Fibroblast of lung (primary cell): ENCODE measurements at regions not wholly inside any gene's neighbourhood (a gene's known extent, or its start where the extent isn't known, plus 50 kb on each side); places are given as distances from the start of the nearest gene placed in this dataset.
A peak's percentile ranks its signal among the peaks of the same experiment; 100 is the strongest.

Source experiments
- DNase-seq, 2 donors: peaks; one replicate each; pipeline versions ENCODE4 v3.0.0 to v3.0.0-alpha.2; 2010; ENCODE audit warnings: low read depth in 2 of 2
- H2AFZ ChIP-seq: 2 replicates; pipeline ENCODE4 v1.5.1; 2012; ENCODE audit warnings: low read length, control low read depth, inconsistent platforms
- H3K27ac ChIP-seq: 2 replicates; pipeline ENCODE4 v1.5.1; 2011; ENCODE audit warnings: low read length, control low read depth; ENCODE audit not compliant: insufficient read depth
- H3K27me3 ChIP-seq: 2 replicates; pipeline ENCODE4 v1.5.1; 2011; ENCODE audit warnings: mild to moderate bottlenecking, low read length; ENCODE audit not compliant: control insufficient read depth, insufficient read depth
- H3K36me3 ChIP-seq: 2 replicates; pipeline ENCODE4 v1.5.1; 2011; ENCODE audit warnings: low read length; ENCODE audit not compliant: control insufficient read depth, insufficient read depth
- H3K4me1 ChIP-seq: 2 replicates; pipeline ENCODE4 v1.5.1; 2011; ENCODE audit warnings: low read length; ENCODE audit not compliant: control insufficient read depth, insufficient read depth; ENCODE audit errors: extremely low read depth
- H3K4me2 ChIP-seq: 2 replicates; pipeline ENCODE4 v1.5.1; 2011; ENCODE audit warnings: low read length, control low read depth; ENCODE audit not compliant: insufficient read depth; ENCODE audit errors: extremely low read depth
- H3K4me3 ChIP-seq, 4 experiments: fragments of 200-600 bp in 1 of 4; sonication (generic) in 1 of 4; replicated peaks in 1 of 4; 2 replicates each; pipeline ENCODE4 v1.5.1; 2011 to 2016; ENCODE audit warnings: low read length in 4 of 4, low read depth in 3 of 4, mild to moderate bottlenecking in 3 of 4, control low read depth in 2 of 4, inconsistent platforms in 1 of 4, mixed read lengths in 1 of 4; ENCODE audit not compliant: insufficient read depth in 1 of 4; ENCODE audit errors: control extremely low read depth in 1 of 4
- H3K79me2 ChIP-seq: 2 replicates; pipeline ENCODE4 v1.5.1; 2012; ENCODE audit warnings: mild to moderate bottlenecking, low read length, inconsistent platforms; ENCODE audit not compliant: control insufficient read depth, insufficient read depth
- H3K9ac ChIP-seq: 2 replicates; pipeline ENCODE4 v1.5.1; 2011; ENCODE audit warnings: mild to moderate bottlenecking, low read length, control low read depth; ENCODE audit not compliant: insufficient read depth
- H3K9me3 ChIP-seq: 2 replicates; pipeline ENCODE4 v1.5.1; 2012; ENCODE audit warnings: low read depth, low read length; ENCODE audit not compliant: control insufficient read depth, insufficient read depth
- H4K20me1 ChIP-seq: 2 replicates; pipeline ENCODE4 v1.5.1; 2011; ENCODE audit warnings: low read length; ENCODE audit not compliant: control insufficient read depth, insufficient read depth; ENCODE audit errors: extremely low read depth
- EZH2 ChIP-seq: IDR thresholded peaks from 2 replicates; pipeline ENCODE4 v1.5.1; 2012; ENCODE audit warnings: low read length, control low read depth, mild to moderate bottlenecking; ENCODE audit errors: missing control alignments
- TF ChIP-seq, protein P1 (sequence below), 2 donors: IDR thresholded peaks in 1 of 2; conservative IDR thresholded peaks in 1 of 2; 1 replicate in 1 of 2; 2 replicates in 1 of 2; pipeline ENCODE4 v1.5.1; 2011 to 2012; ENCODE audit warnings: low read length in 2 of 2, control low read depth in 1 of 2, inconsistent platforms in 1 of 2, low read depth in 1 of 2, mild to moderate bottlenecking in 1 of 2

GRCh38 chr7:120185940-120186682 is 86.9 kb upstream of the KCND2 start:
- H2AFZ ChIP-seq = no peak overlapping the region
- H3K27ac ChIP-seq = no peak overlapping the region
- H3K4me2 ChIP-seq = no peak overlapping the region

DNA sequence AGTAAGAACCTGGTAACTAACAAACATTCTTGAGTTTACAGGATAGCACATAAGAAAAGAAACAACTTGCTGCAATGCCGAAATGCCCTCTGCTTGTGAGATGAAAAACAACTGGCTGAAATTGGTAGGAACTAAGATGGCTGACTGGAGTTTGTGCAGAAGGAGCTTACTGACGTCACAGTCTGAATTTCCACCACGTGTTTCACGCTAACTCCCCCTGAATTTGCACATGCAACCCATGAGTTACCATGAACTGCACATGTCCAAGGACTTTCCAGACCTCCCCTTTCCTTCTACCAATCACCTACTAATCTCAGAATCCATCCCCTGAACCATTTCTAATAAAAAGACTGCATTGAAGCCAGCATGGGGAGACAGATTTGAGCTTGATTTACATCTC is 86.3 kb upstream of the KCND2 start:
- no peaks in the 10 kb centered on the region for H3K79me2 ChIP-seq
- H3K36me3 ChIP-seq = no peaks in the 10 kb centered on the region
- H3K4me1 ChIP-seq = no peaks in the 10 kb centered on the region
- H3K9me3 ChIP-seq = no peaks in the 10 kb centered on the region
- TF ChIP-seq, protein P1, sequence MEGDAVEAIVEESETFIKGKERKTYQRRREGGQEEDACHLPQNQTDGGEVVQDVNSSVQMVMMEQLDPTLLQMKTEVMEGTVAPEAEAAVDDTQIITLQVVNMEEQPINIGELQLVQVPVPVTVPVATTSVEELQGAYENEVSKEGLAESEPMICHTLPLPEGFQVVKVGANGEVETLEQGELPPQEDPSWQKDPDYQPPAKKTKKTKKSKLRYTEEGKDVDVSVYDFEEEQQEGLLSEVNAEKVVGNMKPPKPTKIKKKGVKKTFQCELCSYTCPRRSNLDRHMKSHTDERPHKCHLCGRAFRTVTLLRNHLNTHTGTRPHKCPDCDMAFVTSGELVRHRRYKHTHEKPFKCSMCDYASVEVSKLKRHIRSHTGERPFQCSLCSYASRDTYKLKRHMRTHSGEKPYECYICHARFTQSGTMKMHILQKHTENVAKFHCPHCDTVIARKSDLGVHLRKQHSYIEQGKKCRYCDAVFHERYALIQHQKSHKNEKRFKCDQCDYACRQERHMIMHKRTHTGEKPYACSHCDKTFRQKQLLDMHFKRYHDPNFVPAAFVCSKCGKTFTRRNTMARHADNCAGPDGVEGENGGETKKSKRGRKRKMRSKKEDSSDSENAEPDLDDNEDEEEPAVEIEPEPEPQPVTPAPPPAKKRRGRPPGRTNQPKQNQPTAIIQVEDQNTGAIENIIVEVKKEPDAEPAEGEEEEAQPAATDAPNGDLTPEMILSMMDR (conservative IDR thresholded peaks at IDR 0.05 in 1 of 2, IDR thresholded peaks at IDR 0.05 in 1 of 2; ENCODE audit: low read depth in 1 of 2, low read length in 2 of 2) = no peak
- TF ChIP-seq EZH2 = no peak
- H3K9ac ChIP-seq = no peak overlapping the region
- no peaks in the 10 kb centered on the region for H4K20me1 ChIP-seq
- H3K27ac ChIP-seq = no peak overlapping the region
- H3K4me2 ChIP-seq = no peak overlapping the region
- H2AFZ ChIP-seq = no peak overlapping the region
- no peaks in the 10 kb centered on the region for H3K27me3 ChIP-seq
- no peak for DNase-seq
- H3K4me3 ChIP-seq = no peak overlapping the region

More at GRCh38 chr7:120185940-120186682, 86.9 kb upstream of the KCND2 start:
- Histone ChIP-seq H3K4me1 (no peaks in the 10 kb centered on the region), H4K20me1 (no peaks in the 10 kb centered on the region), H3K79me2 (no peaks in the 10 kb centered on the region), H3K27me3 (no peaks in the 10 kb centered on the region), H3K9ac (no peak overlapping the region), H3K9me3 (no peaks in the 10 kb centered on the region), H3K4me3 (no peak overlapping the region), H3K36me3 (no peaks in the 10 kb centered on the region)
- peak in 1 of 2 donors; percentile 18 for DNase-seq
- no peak for TF ChIP-seq EZH2
- TF ChIP-seq, protein P1 (conservative IDR thresholded peaks at IDR 0.05 in 1 of 2, IDR thresholded peaks at IDR 0.05 in 1 of 2; ENCODE audit: low read depth in 1 of 2, low read length in 2 of 2) = no peak

- Histone ChIP-seq H3K27me3 (no peaks in the 10 kb centered on the region), H2AFZ (no peak overlapping the region), H3K9me3 (no peaks in the 10 kb centered on the region), H4K20me1 (no peaks in the 10 kb centered on the region), H3K9ac (no peak overlapping the region), H3K27ac (no peak overlapping the region), H3K4me2 (no peak overlapping the region), H3K79me2 (no peaks in the 10 kb centered on the region), H3K4me3 (no peak overlapping the region), H3K36me3 (no peaks in the 10 kb centered on the region), H3K4me1 (no peaks in the 10 kb centered on the region)
- TF ChIP-seq, protein P1 (conservative IDR thresholded peaks at IDR 0.05 in 1 of 2, IDR thresholded peaks at IDR 0.05 in 1 of 2; ENCODE audit: low read depth in 1 of 2, low read length in 2 of 2) = no peak
- TF ChIP-seq EZH2 = no peak
- DNase-seq = no peak
These were observed 83.4 kb upstream of the KCND2 start for GRCh38 chr7:120189623-120190022.
